GM23338 (cell line): ENCODE measurements at regions not wholly inside any gene's neighbourhood (a gene's known extent, or its start where the extent isn't known, plus 50 kb on each side); places are given as distances from the start of the nearest gene placed in this dataset.

Source experiments
- ATAC-seq: fragments of 200-7000 bp; cut with Tn5 transposase; 3 replicates; pipeline ENCODE4 v1.9.1; 2020
- DNase-seq: peaks from one replicate; pipeline ENCODE4 v3.0.0-alpha.2; 2015; ENCODE audit warnings: low spot score
- H2AFZ ChIP-seq: fragments of 200-600 bp; sonication (generic); 2 replicates; pipeline ENCODE4 v1.8.0; 2016; ENCODE audit warnings: antibody characterized with exemption, mild to moderate bottlenecking, moderate library complexity
- H3F3A ChIP-seq: fragments of 200-600 bp; sonication (generic); replicated peaks from 2 replicates; pipeline ENCODE4 v1.8.0; 2017; ENCODE audit warnings: antibody characterized with exemption, mixed run types, low read depth
- H3K27ac ChIP-seq: fragments of 200-600 bp; sonication (generic); 2 replicates; pipeline ENCODE4 v1.6.1; 2016; ENCODE audit warnings: low read depth
- H3K27me3 ChIP-seq: fragments of 200-600 bp; sonication (generic); 2 replicates; pipeline ENCODE4 v1.8.0; 2016; ENCODE audit warnings: mild to moderate bottlenecking, mixed run types, moderate library complexity; ENCODE audit not compliant: insufficient read depth
- H3K36me3 ChIP-seq: fragments of 200-600 bp; sonication (generic); 2 replicates; pipeline ENCODE4 v1.8.0; 2016; ENCODE audit warnings: mild to moderate bottlenecking; ENCODE audit not compliant: insufficient read depth
- H3K4me1 ChIP-seq: fragments of 200-600 bp; sonication (generic); 2 replicates; pipeline ENCODE4 v1.8.0; 2016; ENCODE audit warnings: mild to moderate bottlenecking, moderate library complexity; ENCODE audit not compliant: insufficient read depth
- H3K4me2 ChIP-seq: fragments of 200-600 bp; sonication (generic); 2 replicates; pipeline ENCODE4 v1.7.1; 2017; ENCODE audit warnings: mixed run types
- H3K4me3 ChIP-seq: fragments of 200-600 bp; sonication (generic); 2 replicates; pipeline ENCODE4 v1.6.1; 2016; ENCODE audit warnings: mixed run types
- H3K79me2 ChIP-seq: fragments of 200-600 bp; sonication (generic); replicated peaks from 2 replicates; pipeline ENCODE4 v1.8.0; 2017; ENCODE audit warnings: mild to moderate bottlenecking; ENCODE audit not compliant: insufficient read depth
- H3K9me2 ChIP-seq: fragments of 200-600 bp; sonication (generic); 2 replicates; pipeline ENCODE4 v1.8.0; 2017; ENCODE audit not compliant: insufficient read depth
- H4K20me1 ChIP-seq: fragments of 200-600 bp; sonication (generic); replicated peaks from 2 replicates; pipeline ENCODE4 v1.8.0; 2017; ENCODE audit warnings: mild to moderate bottlenecking; ENCODE audit not compliant: insufficient read depth
- H3K27ac Mint-ChIP-seq: 2 replicates; pipeline ENCODE4 v1.8.0; 2020; ENCODE audit warnings: inconsistent platforms, mild to moderate bottlenecking, moderate library complexity, mixed read lengths
- H3K27me3 Mint-ChIP-seq: 3 replicates; pipeline ENCODE4 v1.8.0; 2022; ENCODE audit warnings: low read depth, mild to moderate bottlenecking, moderate library complexity, mixed read lengths, inconsistent platforms; ENCODE audit not compliant: insufficient read depth, poor library complexity
- H3K36me3 Mint-ChIP-seq: 3 replicates; pipeline ENCODE4 v1.8.0; 2021; ENCODE audit warnings: low read depth, mild to moderate bottlenecking, inconsistent platforms, moderate library complexity, mixed read lengths
- H3K4me1 Mint-ChIP-seq: 3 replicates; pipeline ENCODE4 v1.8.0; 2020; ENCODE audit warnings: mild to moderate bottlenecking, inconsistent platforms, mixed read lengths
- H3K4me3 Mint-ChIP-seq: 3 replicates; pipeline ENCODE4 v1.8.0; 2021; ENCODE audit warnings: moderate library complexity, mild to moderate bottlenecking, inconsistent platforms, mixed read lengths
- H3K9me3 Mint-ChIP-seq: 3 replicates; pipeline ENCODE4 v1.8.0; 2020; ENCODE audit warnings: moderate library complexity, mild to moderate bottlenecking, inconsistent platforms, mixed read lengths
- JUNB ChIP-seq: IDR thresholded peaks from one replicate; pipeline ENCODE4 v1.6.1; 2016; ENCODE audit warnings: antibody characterized with exemption; ENCODE audit not compliant: unreplicated experiment
- POLR2AphosphoS5 ChIP-seq: IDR thresholded peaks from 2 replicates; pipeline ENCODE4 v1.6.1; 2016; ENCODE audit warnings: antibody characterized with exemption, low read depth
- REST ChIP-seq: IDR thresholded peaks from one replicate; pipeline ENCODE4 v1.6.1; 2018; ENCODE audit warnings: antibody characterized with exemption; ENCODE audit not compliant: unreplicated experiment
- ZNF331 ChIP-seq: fragments of 250-450 bp; sonication (Bioruptor Pico); IDR thresholded peaks from 2 replicates; pipeline ENCODE4 v1.5.0; 2020; ENCODE audit warnings: low read depth, mild to moderate bottlenecking, moderate library complexity
- ZNF462 ChIP-seq: fragments of 250-450 bp; sonication (Bioruptor Pico); IDR thresholded peaks from 2 replicates; pipeline ENCODE4 v1.5.0; 2020; ENCODE audit warnings: mild to moderate bottlenecking, moderate library complexity

GRCh38 chr13:50425772-50426171 lies 410.5 kb downstream of the KCNRG start:
- no peaks in the 10 kb centered on the region for H3K27me3 ChIP-seq
- H3K4me2 ChIP-seq: no peak overlapping the region
- no peak overlapping the region for H2AFZ ChIP-seq
- H4K20me1 ChIP-seq: no peaks in the 10 kb centered on the region
- DNase-seq: no peak
- no peak overlapping the region for H3K27ac Mint-ChIP-seq
- ATAC-seq: no peak
- TF ChIP-seq REST: no peak
- no peak for TF ChIP-seq ZNF331 (CRISPR knock-in tag)
- no peak for TF ChIP-seq JUNB
- no peak for TF ChIP-seq POLR2AphosphoS5
- TF ChIP-seq ZNF462 (CRISPR knock-in tag): no peak
- peaks cover 6% of the 10 kb centered on the region for H3K27me3 Mint-ChIP-seq
- H3K79me2 ChIP-seq: no peaks in the 10 kb centered on the region
- peaks cover 7% of the 10 kb centered on the region; the same call in 1 of the 2 replicates for H3K4me1 ChIP-seq
- H3K4me3 Mint-ChIP-seq: no peak overlapping the region
- no peak overlapping the region for H3K4me3 ChIP-seq
- H3K36me3 ChIP-seq: no peaks in the 10 kb centered on the region
- no peaks in the 10 kb centered on the region for H3K9me3 Mint-ChIP-seq
- peaks cover 14% of the 10 kb centered on the region; the same call in 2 of the 3 replicates for H3K4me1 Mint-ChIP-seq
- H3K9me2 ChIP-seq: peaks cover 6% of the 10 kb centered on the region; the same call in 1 of the 2 replicates
- no peaks in the 10 kb centered on the region for H3K36me3 Mint-ChIP-seq
- no peak overlapping the region for H3K27ac ChIP-seq
- no peaks in the 10 kb centered on the region for H3F3A ChIP-seq
